Liver (tissue), 3 donors: ENCODE measurements at regions not wholly inside any gene's neighbourhood (a gene's known extent, or its start where the extent isn't known, plus 50 kb on each side); places are given as distances from the start of the nearest gene placed in this dataset.

Source experiments
- EGR1 ChIP-seq, 2 donors: IDR thresholded peaks; 2 replicates each; pipeline ENCODE4 v1.6.1; 2016 to 2018; ENCODE audit warnings: antibody characterized with exemption in 2 of 2, low read depth in 2 of 2
- GABPA ChIP-seq, 2 donors: IDR thresholded peaks in 1 of 2; conservative IDR thresholded peaks in 1 of 2; 2 replicates each; pipeline ENCODE4 v1.6.1; 2016; ENCODE audit warnings: antibody characterized with exemption in 2 of 2, mild to moderate bottlenecking in 1 of 2, moderate library complexity in 1 of 2
- JUND ChIP-seq, 2 donors: IDR thresholded peaks; 2 replicates each; pipeline ENCODE4 v1.6.1; 2016; ENCODE audit warnings: antibody characterized with exemption in 2 of 2
- NR2F2 ChIP-seq: IDR thresholded peaks from 2 replicates; pipeline ENCODE4 v1.6.1; 2016; ENCODE audit warnings: antibody characterized with exemption
- RAD21 ChIP-seq, 2 donors: IDR thresholded peaks; 2 replicates each; pipeline ENCODE4 v1.6.1; 2016; ENCODE audit warnings: antibody characterized with exemption in 2 of 2, mild to moderate bottlenecking in 2 of 2
- TAF1 ChIP-seq: conservative IDR thresholded peaks from 2 replicates; pipeline ENCODE4 v1.6.1; 2016; ENCODE audit warnings: antibody characterized with exemption, mild to moderate bottlenecking
- YY1 ChIP-seq: IDR thresholded peaks from 2 replicates; pipeline ENCODE4 v1.6.1; 2016; ENCODE audit warnings: antibody characterized with exemption, mild to moderate bottlenecking
- TF ChIP-seq, protein P1 (sequence below): fragments of 150-350 bp; IDR thresholded peaks from 2 replicates; pipeline ENCODE4 v1.5.1; 2017; ENCODE audit warnings: improper control_type of control experiment, low read depth, low read length; ENCODE audit not compliant: missing input control
- TF ChIP-seq, protein P2 (sequence below): IDR thresholded peaks from 2 replicates; pipeline ENCODE4 v1.6.1; 2016; ENCODE audit warnings: antibody characterized with exemption, mild to moderate bottlenecking
- TF ChIP-seq, protein P3 (sequence below): IDR thresholded peaks from 2 replicates; pipeline ENCODE4 v1.6.1; 2016; ENCODE audit warnings: antibody characterized with exemption
- donor health status: healthy.
- donor health status: healthy.

DNA sequence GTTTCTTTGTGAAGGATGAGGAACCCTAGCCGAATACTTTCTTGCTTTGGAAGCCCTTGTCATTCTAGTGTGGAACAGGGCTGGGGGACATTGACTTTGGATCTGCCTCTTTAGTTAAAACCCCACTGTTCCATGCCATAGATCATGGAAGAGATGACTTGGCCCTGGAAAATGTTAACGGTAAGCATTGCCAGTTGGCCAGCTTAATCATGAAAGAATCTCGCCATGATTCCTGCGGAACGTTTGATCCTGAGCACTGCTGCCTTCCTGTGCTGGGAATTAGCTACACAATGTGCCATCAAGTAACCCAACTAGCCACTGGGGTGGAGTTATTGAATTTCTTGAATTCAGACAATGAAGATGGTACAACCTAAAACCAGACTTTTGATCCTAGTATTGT is 177.6 kb upstream of the FZD8 start:
- TF ChIP-seq GABPA (IDR thresholded peaks at IDR 0.05 in 1 of 2, conservative IDR thresholded peaks at IDR 0.05 in 1 of 2), result no peak
- TF ChIP-seq, protein P1, sequence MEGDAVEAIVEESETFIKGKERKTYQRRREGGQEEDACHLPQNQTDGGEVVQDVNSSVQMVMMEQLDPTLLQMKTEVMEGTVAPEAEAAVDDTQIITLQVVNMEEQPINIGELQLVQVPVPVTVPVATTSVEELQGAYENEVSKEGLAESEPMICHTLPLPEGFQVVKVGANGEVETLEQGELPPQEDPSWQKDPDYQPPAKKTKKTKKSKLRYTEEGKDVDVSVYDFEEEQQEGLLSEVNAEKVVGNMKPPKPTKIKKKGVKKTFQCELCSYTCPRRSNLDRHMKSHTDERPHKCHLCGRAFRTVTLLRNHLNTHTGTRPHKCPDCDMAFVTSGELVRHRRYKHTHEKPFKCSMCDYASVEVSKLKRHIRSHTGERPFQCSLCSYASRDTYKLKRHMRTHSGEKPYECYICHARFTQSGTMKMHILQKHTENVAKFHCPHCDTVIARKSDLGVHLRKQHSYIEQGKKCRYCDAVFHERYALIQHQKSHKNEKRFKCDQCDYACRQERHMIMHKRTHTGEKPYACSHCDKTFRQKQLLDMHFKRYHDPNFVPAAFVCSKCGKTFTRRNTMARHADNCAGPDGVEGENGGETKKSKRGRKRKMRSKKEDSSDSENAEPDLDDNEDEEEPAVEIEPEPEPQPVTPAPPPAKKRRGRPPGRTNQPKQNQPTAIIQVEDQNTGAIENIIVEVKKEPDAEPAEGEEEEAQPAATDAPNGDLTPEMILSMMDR, result no peak
- no peak for TF ChIP-seq TAF1
- TF ChIP-seq, protein P2, sequence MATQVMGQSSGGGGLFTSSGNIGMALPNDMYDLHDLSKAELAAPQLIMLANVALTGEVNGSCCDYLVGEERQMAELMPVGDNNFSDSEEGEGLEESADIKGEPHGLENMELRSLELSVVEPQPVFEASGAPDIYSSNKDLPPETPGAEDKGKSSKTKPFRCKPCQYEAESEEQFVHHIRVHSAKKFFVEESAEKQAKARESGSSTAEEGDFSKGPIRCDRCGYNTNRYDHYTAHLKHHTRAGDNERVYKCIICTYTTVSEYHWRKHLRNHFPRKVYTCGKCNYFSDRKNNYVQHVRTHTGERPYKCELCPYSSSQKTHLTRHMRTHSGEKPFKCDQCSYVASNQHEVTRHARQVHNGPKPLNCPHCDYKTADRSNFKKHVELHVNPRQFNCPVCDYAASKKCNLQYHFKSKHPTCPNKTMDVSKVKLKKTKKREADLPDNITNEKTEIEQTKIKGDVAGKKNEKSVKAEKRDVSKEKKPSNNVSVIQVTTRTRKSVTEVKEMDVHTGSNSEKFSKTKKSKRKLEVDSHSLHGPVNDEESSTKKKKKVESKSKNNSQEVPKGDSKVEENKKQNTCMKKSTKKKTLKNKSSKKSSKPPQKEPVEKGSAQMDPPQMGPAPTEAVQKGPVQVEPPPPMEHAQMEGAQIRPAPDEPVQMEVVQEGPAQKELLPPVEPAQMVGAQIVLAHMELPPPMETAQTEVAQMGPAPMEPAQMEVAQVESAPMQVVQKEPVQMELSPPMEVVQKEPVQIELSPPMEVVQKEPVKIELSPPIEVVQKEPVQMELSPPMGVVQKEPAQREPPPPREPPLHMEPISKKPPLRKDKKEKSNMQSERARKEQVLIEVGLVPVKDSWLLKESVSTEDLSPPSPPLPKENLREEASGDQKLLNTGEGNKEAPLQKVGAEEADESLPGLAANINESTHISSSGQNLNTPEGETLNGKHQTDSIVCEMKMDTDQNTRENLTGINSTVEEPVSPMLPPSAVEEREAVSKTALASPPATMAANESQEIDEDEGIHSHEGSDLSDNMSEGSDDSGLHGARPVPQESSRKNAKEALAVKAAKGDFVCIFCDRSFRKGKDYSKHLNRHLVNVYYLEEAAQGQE, result no peak
- TF ChIP-seq YY1, result no peak
- no peak for TF ChIP-seq JUND (IDR thresholded peaks at IDR 0.05)
- TF ChIP-seq RAD21 (IDR thresholded peaks at IDR 0.05), result no peak
- no peak for TF ChIP-seq EGR1 (IDR thresholded peaks at IDR 0.05; ENCODE audit: low read depth in 2 of 2)
- TF ChIP-seq, protein P3, sequence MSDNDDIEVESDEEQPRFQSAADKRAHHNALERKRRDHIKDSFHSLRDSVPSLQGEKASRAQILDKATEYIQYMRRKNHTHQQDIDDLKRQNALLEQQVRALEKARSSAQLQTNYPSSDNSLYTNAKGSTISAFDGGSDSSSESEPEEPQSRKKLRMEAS, result no peak
- no peak for TF ChIP-seq NR2F2
